Activated T-helper 9 cell treated with anti-CD3 and anti-CD28 coated beads, Interleukin-2, amount 50 U/mL, for 16 hours (primary cell): ENCODE measurements at regions not wholly inside any gene's neighbourhood (a gene's known extent, or its start where the extent isn't known, plus 50 kb on each side); places are given as distances from the start of the nearest gene placed in this dataset.

ENCODE experiments used
- DNase-seq: peaks from one replicate; pipeline ENCODE4 v3.0.0-alpha.2; 2020; ENCODE audit warnings: low read depth

DNA sequence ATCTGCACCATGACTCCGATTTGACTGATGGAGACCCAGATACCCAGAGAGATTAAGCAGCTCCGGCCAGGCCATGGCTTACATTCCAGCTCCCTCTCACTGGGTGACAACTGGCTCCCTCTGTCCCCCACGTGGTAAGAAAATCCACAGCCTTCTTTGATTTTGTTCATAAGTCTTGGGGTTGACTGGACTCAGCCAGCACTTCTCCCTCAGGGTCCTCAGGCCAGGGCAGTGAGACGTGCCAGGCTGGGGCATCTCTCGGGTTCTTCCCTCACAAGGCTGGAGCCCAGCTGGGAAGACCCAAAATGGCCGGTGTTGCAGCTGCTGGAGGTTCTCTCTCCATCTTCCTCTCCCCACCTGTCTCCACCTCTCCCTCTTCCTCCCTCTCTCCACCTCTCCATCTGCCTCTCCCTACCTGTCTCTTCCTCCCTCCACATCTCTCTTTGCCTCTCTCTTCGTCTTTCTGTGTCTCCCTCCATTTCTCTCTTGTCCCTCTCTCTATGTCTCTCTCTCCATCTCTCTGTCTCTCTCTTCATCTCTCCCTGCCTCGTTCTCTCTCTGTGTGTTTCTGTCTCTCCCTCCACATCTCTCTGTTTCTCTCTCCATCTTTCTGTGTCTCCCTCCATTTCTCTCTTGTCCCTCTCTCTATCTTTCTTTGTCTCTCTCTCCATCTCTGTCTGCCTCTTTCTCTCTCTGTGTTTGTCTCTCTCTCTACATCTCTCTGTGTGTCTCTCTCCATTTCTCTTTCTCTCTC, 105.3 kb downstream of the FOXL1 start:
- no peak for DNase-seq

DNA sequence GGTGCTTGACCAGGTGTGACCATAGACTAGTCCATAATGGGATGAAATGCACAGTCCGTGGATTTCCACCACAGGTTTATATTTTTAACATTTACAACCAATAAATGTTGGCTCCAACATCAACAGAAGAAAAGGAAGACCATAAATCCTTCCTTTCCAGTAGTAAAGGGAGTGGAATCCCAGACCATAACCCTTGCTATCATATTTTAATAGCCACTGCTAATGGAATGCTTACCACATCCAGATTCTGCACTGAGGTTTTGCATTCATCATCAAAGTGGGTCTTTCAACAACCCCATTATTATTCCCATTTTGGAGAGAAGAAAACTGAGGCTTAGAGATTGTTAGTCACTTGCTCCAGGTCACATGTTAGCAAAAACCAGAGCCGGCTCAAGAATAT, 106.7 kb downstream of the FOXL1 start:
- no peak for DNase-seq

- DNase-seq, result no peak
Observed at GRCh38 chr16:86690970-86691369, 112.6 kb downstream of the FOXL1 start.

DNA sequence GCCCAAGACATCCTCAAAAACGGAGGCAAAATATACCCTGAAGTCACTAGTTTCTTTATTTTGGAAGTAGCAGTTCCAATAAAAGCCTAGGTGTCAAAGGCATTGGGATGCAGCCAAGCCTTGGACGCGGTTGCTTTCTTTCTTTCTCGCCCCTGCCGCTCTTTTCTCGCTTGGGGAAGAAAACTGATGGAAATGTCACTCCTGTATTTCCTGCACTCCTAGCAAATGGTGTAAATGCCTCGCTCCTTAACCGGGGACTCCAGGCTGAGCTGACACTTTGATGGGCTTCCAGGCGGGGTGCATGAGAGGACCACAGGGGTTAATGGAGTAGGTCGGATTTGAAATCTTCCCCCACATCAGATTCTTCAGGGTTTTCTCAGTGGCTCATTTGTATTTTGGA, 114.1 kb downstream of the FOXL1 start:
- DNase-seq, result no peak

DNA sequence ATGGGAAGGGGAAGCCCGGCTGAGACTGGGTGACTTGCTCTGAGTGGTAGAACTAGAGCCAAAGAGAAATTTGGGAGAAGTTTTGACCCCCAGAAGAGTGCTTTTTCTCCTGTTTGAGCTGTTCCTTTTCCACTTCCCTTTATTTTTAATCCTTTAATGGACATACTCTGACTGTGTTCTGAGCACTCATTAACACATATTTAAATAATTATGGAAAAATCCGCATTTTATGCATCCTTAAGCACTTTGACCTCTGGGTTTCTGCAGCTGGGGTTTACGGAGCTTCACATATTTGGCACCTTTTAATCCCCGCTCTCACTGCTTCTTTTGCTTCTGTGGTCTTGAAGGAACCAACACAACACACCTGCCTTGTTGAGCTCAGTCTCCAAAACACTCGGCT, 114.7 kb downstream of the FOXL1 start:
- no peak for DNase-seq

GRCh38 chr16:86697715-86698114, 119.4 kb downstream of the FOXL1 start:
- no peak for DNase-seq

GRCh38 chr16:86700046-86700945, 121.9 kb downstream of the FOXL1 start:
- no peak for DNase-seq

DNA sequence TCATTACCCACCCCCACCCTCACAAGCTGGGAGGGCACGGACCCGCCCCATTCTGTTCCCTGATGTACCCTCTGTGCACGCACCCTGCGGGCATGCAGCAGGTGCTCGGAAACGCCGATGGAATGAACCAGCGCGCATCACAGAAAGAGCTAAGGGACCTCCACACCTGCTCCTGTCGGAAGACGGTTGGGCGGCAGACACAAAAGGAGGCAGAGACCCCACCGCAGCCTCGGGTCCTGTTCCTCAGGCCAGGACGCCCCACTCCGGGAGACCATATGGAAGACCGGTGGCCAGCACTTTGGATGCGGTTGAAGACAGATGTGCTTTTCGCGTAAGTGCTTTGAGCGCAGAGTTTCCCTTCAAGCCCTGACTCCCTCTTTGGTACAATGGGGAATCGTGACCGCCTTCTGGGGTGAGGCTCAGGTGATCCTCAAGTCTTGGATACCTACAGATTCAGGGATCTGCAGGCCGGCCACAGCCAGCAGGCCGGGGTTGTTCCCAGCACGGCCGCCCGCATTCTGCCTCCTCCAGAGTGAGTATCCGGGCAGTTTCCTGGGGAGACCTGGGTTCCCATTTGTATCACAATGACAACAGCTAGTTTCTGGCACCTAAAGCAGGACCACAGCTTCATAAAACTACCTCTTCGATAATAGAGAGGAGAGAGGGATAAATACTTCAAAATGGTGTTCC, 123.1 kb downstream of the FOXL1 start:
- no peak for DNase-seq

- DNase-seq, result no peak
Observed at GRCh38 chr16:86702824-86703588, 124.7 kb downstream of the FOXL1 start.

DNA sequence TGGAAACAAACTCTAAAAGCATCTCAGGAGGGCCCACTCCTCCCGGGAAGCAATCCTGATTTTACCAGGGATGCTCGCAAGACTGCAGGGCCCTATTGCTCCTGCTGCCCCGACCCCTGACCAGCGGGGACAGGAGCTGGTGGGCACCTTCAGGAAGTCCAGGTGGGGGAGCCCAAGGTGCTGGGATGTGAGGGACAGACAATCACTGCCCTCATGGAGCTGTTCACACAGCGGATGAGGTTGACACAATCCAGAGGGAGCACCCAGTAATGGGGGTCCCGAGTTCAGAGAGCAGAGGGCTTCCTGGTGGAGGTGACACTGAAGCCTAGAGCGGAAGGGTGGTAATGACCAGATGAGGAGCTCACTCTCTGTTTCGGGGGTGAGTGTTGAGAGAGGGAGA, 126.2 kb downstream of the FOXL1 start:
- no peak for DNase-seq

GRCh38 chr16:86706726-86707125, 128.4 kb downstream of the FOXL1 start:
- DNase-seq, result no peak

DNA sequence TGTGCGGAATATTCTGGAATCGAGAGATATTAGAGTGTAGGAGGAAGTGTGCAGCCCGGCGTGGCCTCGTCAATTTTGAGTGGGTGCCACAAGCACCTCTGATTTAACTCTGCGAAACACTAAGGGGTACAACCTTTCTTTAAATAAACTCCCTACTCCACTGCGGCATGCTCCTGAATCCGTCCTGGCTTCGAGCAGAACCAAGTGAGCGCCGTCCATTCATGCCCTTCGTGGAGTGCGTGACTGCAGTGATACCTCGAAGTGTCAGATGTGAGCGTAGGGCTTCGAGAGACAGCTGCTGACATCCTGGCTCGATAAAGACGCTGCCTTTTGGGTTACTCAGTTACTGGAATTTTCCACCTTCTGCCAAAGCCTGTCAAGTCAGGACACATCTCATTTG, 128.8 kb downstream of the FOXL1 start:
- no peak for DNase-seq

DNA sequence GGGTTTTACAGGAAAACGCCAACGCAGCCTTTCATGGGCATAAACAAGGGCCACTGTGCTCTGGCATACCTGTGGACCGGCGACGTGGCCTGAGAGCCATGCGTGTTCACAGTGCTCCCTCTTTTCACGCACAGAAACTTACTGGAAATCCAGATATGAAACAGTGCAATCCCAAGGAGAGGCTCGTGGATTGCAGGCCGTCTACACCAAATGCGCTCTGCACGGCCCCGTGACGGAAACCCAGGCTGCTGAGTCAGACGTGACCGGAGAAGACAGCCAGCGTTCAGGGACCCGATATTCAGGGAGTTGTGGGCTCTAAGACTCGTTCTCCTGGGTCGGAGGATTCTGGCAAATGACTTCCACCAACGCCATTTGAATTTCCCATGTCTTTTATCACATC, 129.2 kb downstream of the FOXL1 start:
- no peak for DNase-seq

GRCh38 chr16:86708431-86708830, 130.1 kb downstream of the FOXL1 start:
- no peak for DNase-seq

GRCh38 chr16:86709103-86709502, 130.8 kb downstream of the FOXL1 start:
- no peak for DNase-seq

GRCh38 chr16:86709902-86710601, 131.7 kb downstream of the FOXL1 start:
- DNase-seq, result no peak

DNA sequence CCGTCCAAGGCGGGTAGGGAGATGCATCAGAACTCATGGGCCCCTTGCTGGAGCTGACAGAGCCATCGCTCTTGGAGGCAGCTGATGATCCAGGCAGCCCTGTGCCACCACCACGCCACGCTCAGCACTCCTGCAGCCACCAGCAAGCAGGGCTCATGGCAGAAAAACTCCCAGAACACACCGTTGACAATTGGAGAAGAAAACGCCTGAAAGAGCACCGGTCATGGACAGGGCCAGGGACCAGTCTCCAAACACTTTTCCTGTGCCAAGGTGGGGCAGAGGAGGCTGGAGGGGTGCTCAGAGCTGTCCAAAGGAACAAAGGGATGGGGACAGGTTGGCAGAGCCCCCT, 132.2 kb downstream of the FOXL1 start:
- DNase-seq, result no peak

GRCh38 chr16:86712158-86713009, 134.0 kb downstream of the FOXL1 start:
- DNase-seq, result no peak

GRCh38 chr16:86713021-86713631, 134.8 kb downstream of the FOXL1 start:
- no peak for DNase-seq

DNA sequence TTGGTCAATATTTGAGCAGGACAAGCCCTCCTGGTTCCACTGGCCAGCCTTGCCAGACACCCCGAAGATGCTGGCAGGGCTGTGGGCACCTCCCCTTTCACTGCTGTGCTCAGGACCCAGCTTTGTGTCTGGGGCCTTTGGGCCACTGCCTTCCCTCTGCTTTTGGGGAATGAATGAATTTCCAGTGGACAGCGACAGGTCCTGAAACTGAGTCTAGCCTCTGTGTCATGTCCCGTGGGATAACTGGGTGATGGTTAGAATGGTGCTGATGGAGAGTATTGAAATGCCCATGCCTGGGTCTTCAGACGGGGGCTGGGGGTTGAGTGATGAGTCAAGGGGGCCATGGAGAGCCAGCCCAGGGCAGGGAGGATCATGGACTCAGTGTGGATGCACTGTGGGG, 135.8 kb downstream of the FOXL1 start:
- DNase-seq, result no peak
